C4-2B (cell line): ENCODE measurements at regions not wholly inside any gene's neighbourhood (a gene's known extent, or its start where the extent isn't known, plus 50 kb on each side); places are given as distances from the start of the nearest gene placed in this dataset.

ENCODE experiments used
- CTCF ChIP-seq: fragments of 450-650 bp; conservative IDR thresholded peaks from 2 replicates; pipeline ENCODE4 v1.5.1; 2017; ENCODE audit warnings: mild to moderate bottlenecking
- ZFX ChIP-seq: fragments of 450-650 bp; IDR thresholded peaks from 2 replicates; pipeline ENCODE4 v1.6.1; 2017

GRCh38 chr9:88697764-88698432 lies 162.9 kb downstream of the NXNL2 start:
- TF ChIP-seq CTCF = no peak
- TF ChIP-seq ZFX = no peak
